GM23338 (cell line): ENCODE measurements at regions not wholly inside any gene's neighbourhood (a gene's known extent, or its start where the extent isn't known, plus 50 kb on each side); places are given as distances from the start of the nearest gene placed in this dataset.

ENCODE experiments used
- ATAC-seq: fragments of 200-7000 bp; cut with Tn5 transposase; 3 replicates; pipeline ENCODE4 v1.9.1; 2020
- DNase-seq: peaks from one replicate; pipeline ENCODE4 v3.0.0-alpha.2; 2015; ENCODE audit warnings: low spot score
- H2AFZ ChIP-seq: fragments of 200-600 bp; sonication (generic); 2 replicates; pipeline ENCODE4 v1.8.0; 2016; ENCODE audit warnings: antibody characterized with exemption, mild to moderate bottlenecking, moderate library complexity
- H3F3A ChIP-seq: fragments of 200-600 bp; sonication (generic); replicated peaks from 2 replicates; pipeline ENCODE4 v1.8.0; 2017; ENCODE audit warnings: antibody characterized with exemption, mixed run types, low read depth
- H3K27ac ChIP-seq: fragments of 200-600 bp; sonication (generic); 2 replicates; pipeline ENCODE4 v1.6.1; 2016; ENCODE audit warnings: low read depth
- H3K27me3 ChIP-seq: fragments of 200-600 bp; sonication (generic); 2 replicates; pipeline ENCODE4 v1.8.0; 2016; ENCODE audit warnings: mild to moderate bottlenecking, mixed run types, moderate library complexity; ENCODE audit not compliant: insufficient read depth
- H3K36me3 ChIP-seq: fragments of 200-600 bp; sonication (generic); 2 replicates; pipeline ENCODE4 v1.8.0; 2016; ENCODE audit warnings: mild to moderate bottlenecking; ENCODE audit not compliant: insufficient read depth
- H3K4me1 ChIP-seq: fragments of 200-600 bp; sonication (generic); 2 replicates; pipeline ENCODE4 v1.8.0; 2016; ENCODE audit warnings: mild to moderate bottlenecking, moderate library complexity; ENCODE audit not compliant: insufficient read depth
- H3K4me2 ChIP-seq: fragments of 200-600 bp; sonication (generic); 2 replicates; pipeline ENCODE4 v1.7.1; 2017; ENCODE audit warnings: mixed run types
- H3K4me3 ChIP-seq: fragments of 200-600 bp; sonication (generic); 2 replicates; pipeline ENCODE4 v1.6.1; 2016; ENCODE audit warnings: mixed run types
- H3K79me2 ChIP-seq: fragments of 200-600 bp; sonication (generic); replicated peaks from 2 replicates; pipeline ENCODE4 v1.8.0; 2017; ENCODE audit warnings: mild to moderate bottlenecking; ENCODE audit not compliant: insufficient read depth
- H3K9me2 ChIP-seq: fragments of 200-600 bp; sonication (generic); 2 replicates; pipeline ENCODE4 v1.8.0; 2017; ENCODE audit not compliant: insufficient read depth
- H4K20me1 ChIP-seq: fragments of 200-600 bp; sonication (generic); replicated peaks from 2 replicates; pipeline ENCODE4 v1.8.0; 2017; ENCODE audit warnings: mild to moderate bottlenecking; ENCODE audit not compliant: insufficient read depth
- H3K27ac Mint-ChIP-seq: 2 replicates; pipeline ENCODE4 v1.8.0; 2020; ENCODE audit warnings: inconsistent platforms, mild to moderate bottlenecking, moderate library complexity, mixed read lengths
- H3K27me3 Mint-ChIP-seq: 3 replicates; pipeline ENCODE4 v1.8.0; 2022; ENCODE audit warnings: low read depth, mild to moderate bottlenecking, moderate library complexity, mixed read lengths, inconsistent platforms; ENCODE audit not compliant: insufficient read depth, poor library complexity
- H3K36me3 Mint-ChIP-seq: 3 replicates; pipeline ENCODE4 v1.8.0; 2021; ENCODE audit warnings: low read depth, mild to moderate bottlenecking, inconsistent platforms, moderate library complexity, mixed read lengths
- H3K4me1 Mint-ChIP-seq: 3 replicates; pipeline ENCODE4 v1.8.0; 2020; ENCODE audit warnings: mild to moderate bottlenecking, inconsistent platforms, mixed read lengths
- H3K4me3 Mint-ChIP-seq: 3 replicates; pipeline ENCODE4 v1.8.0; 2021; ENCODE audit warnings: moderate library complexity, mild to moderate bottlenecking, inconsistent platforms, mixed read lengths
- H3K9me3 Mint-ChIP-seq: 3 replicates; pipeline ENCODE4 v1.8.0; 2020; ENCODE audit warnings: moderate library complexity, mild to moderate bottlenecking, inconsistent platforms, mixed read lengths
- EZH2 ChIP-seq: fragments of 200-600 bp; sonication (generic); IDR thresholded peaks from one replicate; pipeline ENCODE4 v1.8.0; 2017; ENCODE audit warnings: antibody characterized with exemption, mild to moderate bottlenecking, low read depth; ENCODE audit not compliant: unreplicated experiment
- EZH2phosphoT487 ChIP-seq: fragments of 200-600 bp; sonication (generic); IDR thresholded peaks from one replicate; pipeline ENCODE4 v1.8.1; 2018; ENCODE audit warnings: antibody characterized with exemption; ENCODE audit not compliant: unreplicated experiment
- JUNB ChIP-seq: IDR thresholded peaks from one replicate; pipeline ENCODE4 v1.6.1; 2016; ENCODE audit warnings: antibody characterized with exemption; ENCODE audit not compliant: unreplicated experiment
- NANOG ChIP-seq: IDR thresholded peaks from 2 replicates; pipeline ENCODE4 v1.6.1; 2016; ENCODE audit warnings: antibody characterized with exemption, borderline replicate concordance
- STAT1 ChIP-seq: IDR thresholded peaks from one replicate; pipeline ENCODE4 v1.6.1; 2016; ENCODE audit warnings: antibody characterized with exemption; ENCODE audit not compliant: unreplicated experiment
- TF ChIP-seq, protein P1 (sequence below): fragments of 250-450 bp; sonication (Bioruptor Pico); IDR thresholded peaks from 2 replicates; pipeline ENCODE4 v1.5.0; 2020; ENCODE audit warnings: mild to moderate bottlenecking, moderate library complexity
- TF ChIP-seq, protein P2 (sequence below): IDR thresholded peaks from 2 replicates; pipeline ENCODE4 v1.6.1; 2016; ENCODE audit warnings: antibody characterized with exemption

DNA sequence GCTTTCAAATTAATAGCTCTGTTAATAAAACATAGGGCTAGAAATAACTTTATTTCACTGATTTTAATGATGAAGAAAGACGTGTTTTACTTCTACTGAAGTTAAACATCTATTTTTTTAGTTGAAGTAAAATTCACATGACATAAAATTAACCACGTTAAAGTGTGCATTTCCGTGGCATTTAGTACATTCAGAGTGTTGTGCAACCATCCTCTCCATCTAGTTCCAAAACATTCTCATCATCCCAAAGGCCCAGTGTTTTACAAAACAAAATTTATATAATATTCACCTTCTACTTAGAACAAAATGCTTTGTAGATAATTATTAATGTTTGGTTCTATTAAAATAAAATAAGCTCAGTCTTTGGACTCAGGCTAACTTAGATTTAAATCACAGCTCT, 108.5 kb upstream of the GNG12 start (continued):
- TF ChIP-seq, protein P1, sequence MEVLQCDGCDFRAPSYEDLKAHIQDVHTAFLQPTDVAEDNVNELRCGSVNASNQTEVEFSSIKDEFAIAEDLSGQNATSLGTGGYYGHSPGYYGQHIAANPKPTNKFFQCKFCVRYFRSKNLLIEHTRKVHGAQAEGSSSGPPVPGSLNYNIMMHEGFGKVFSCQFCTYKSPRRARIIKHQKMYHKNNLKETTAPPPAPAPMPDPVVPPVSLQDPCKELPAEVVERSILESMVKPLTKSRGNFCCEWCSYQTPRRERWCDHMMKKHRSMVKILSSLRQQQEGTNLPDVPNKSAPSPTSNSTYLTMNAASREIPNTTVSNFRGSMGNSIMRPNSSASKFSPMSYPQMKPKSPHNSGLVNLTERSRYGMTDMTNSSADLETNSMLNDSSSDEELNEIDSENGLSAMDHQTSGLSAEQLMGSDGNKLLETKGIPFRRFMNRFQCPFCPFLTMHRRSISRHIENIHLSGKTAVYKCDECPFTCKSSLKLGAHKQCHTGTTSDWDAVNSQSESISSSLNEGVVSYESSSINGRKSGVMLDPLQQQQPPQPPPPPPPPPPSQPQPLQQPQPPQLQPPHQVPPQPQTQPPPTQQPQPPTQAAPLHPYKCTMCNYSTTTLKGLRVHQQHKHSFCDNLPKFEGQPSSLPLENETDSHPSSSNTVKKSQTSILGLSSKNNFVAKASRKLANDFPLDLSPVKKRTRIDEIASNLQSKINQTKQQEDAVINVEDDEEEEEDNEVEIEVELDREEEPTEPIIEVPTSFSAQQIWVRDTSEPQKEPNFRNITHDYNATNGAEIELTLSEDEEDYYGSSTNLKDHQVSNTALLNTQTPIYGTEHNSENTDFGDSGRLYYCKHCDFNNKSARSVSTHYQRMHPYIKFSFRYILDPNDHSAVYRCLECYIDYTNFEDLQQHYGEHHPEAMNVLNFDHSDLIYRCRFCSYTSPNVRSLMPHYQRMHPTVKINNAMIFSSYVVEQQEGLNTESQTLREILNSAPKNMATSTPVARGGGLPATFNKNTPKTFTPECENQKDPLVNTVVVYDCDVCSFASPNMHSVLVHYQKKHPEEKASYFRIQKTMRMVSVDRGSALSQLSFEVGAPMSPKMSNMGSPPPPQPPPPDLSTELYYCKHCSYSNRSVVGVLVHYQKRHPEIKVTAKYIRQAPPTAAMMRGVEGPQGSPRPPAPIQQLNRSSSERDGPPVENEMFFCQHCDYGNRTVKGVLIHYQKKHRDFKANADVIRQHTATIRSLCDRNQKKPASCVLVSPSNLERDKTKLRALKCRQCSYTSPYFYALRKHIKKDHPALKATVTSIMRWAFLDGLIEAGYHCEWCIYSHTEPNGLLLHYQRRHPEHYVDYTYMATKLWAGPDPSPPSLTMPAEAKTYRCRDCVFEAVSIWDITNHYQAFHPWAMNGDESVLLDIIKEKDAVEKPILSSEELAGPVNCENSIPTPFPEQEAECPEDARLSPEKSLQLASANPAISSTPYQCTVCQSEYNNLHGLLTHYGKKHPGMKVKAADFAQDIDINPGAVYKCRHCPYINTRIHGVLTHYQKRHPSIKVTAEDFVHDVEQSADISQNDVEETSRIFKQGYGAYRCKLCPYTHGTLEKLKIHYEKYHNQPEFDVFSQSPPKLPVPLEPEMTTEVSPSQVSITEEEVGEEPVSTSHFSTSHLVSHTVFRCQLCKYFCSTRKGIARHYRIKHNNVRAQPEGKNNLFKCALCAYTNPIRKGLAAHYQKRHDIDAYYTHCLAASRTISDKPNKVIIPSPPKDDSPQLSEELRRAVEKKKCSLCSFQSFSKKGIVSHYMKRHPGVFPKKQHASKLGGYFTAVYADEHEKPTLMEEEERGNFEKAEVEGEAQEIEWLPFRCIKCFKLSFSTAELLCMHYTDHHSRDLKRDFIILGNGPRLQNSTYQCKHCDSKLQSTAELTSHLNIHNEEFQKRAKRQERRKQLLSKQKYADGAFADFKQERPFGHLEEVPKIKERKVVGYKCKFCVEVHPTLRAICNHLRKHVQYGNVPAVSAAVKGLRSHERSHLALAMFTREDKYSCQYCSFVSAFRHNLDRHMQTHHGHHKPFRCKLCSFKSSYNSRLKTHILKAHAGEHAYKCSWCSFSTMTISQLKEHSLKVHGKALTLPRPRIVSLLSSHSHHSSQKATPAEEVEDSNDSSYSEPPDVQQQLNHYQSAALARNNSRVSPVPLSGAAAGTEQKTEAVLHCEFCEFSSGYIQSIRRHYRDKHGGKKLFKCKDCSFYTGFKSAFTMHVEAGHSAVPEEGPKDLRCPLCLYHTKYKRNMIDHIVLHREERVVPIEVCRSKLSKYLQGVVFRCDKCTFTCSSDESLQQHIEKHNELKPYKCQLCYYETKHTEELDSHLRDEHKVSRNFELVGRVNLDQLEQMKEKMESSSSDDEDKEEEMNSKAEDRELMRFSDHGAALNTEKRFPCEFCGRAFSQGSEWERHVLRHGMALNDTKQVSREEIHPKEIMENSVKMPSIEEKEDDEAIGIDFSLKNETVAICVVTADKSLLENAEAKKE (CRISPR knock-in tag): no peak

DNA sequence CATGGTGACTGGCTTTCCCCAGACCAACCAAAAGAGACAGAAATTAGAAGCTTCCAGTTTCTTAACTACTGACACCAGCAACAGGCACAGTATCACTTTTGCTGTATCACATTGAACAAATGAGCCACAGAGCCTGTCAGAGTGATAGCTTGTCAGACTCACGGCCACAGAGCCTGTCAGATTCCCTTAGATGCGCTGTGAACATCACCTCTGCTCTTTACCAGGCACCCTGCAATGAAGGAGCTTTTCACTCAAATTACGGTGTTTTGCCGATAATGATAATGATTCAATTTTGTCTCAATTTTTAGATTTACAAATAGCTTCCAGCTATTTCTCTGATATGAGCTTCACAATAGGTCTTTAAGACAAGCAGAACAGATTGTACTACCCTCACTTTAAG, 107.9 kb upstream of the GNG12 start:
- H3F3A ChIP-seq: no peaks in the 10 kb centered on the region
- H3K4me2 ChIP-seq: no peak overlapping the region
- Mint-ChIP-seq H3K9me3 (no peaks in the 10 kb centered on the region), H3K36me3 (no peaks in the 10 kb centered on the region), H3K27ac (no peak overlapping the region), H3K4me1 (no peaks in the 10 kb centered on the region), H3K4me3 (no peak overlapping the region), H3K27me3 (no peaks in the 10 kb centered on the region)
- no peak for ATAC-seq
- no peak overlapping the region for H2AFZ ChIP-seq
- H3K4me1 ChIP-seq: no peaks in the 10 kb centered on the region
- H4K20me1 ChIP-seq: no peaks in the 10 kb centered on the region
- H3K36me3 ChIP-seq: no peaks in the 10 kb centered on the region
- 0 out of 2 replicates have a peak, but pooled peaks cover 5% of the 10 kb centered on the region for H3K9me2 ChIP-seq
- H3K79me2 ChIP-seq: no peaks in the 10 kb centered on the region
- no peaks in the 10 kb centered on the region for H3K27me3 ChIP-seq
- H3K4me3 ChIP-seq: no peak overlapping the region
- H3K27ac ChIP-seq: no peak overlapping the region
- no peak for DNase-seq
- no peak for TF ChIP-seq EZH2phosphoT487
- TF ChIP-seq JUNB: no peak
- TF ChIP-seq, protein P2, sequence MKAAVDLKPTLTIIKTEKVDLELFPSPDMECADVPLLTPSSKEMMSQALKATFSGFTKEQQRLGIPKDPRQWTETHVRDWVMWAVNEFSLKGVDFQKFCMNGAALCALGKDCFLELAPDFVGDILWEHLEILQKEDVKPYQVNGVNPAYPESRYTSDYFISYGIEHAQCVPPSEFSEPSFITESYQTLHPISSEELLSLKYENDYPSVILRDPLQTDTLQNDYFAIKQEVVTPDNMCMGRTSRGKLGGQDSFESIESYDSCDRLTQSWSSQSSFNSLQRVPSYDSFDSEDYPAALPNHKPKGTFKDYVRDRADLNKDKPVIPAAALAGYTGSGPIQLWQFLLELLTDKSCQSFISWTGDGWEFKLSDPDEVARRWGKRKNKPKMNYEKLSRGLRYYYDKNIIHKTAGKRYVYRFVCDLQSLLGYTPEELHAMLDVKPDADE: no peak
- no peak for TF ChIP-seq NANOG
- TF ChIP-seq EZH2: no peak
- TF ChIP-seq STAT1: no peak
- TF ChIP-seq, protein P1 (CRISPR knock-in tag): no peak
